NCI-H1048 (cell line): ENCODE measurements at regions not wholly inside any gene's neighbourhood (a gene's known extent, or its start where the extent isn't known, plus 50 kb on each side); places are given as distances from the start of the nearest gene placed in this dataset.
"Not testable (repeated sequence)": the region's sequence is repeated elsewhere in the genome, so short reads cannot be mapped to it uniquely, and the experiment has no call there.

Experiments used
- DNase-seq: peaks from one replicate; lab custom pipeline; 2025; lab: John Stamatoyannopoulos, UW

- DNase-seq: no peak
Observed at GRCh38 chr7:27032839-27033238, 63.0 kb downstream of the HOXA1 start.

- DNase-seq: no peak
Observed at GRCh38 chr7:27031289-27032172, 64.3 kb downstream of the HOXA1 start.

GRCh38 chr7:27030393-27031050, 65.3 kb downstream of the HOXA1 start:
- DNase-seq: no peak

GRCh38 chr7:27025270-27025669, 70.5 kb downstream of the HOXA1 start:
- no peak for DNase-seq

- DNase-seq: no peak
Observed at GRCh38 chr7:27010068-27010467, 85.7 kb downstream of the HOXA1 start.

- DNase-seq: no peak
Observed at GRCh38 chr7:27000496-27000895, 95.3 kb downstream of the HOXA1 start.

- not testable (repeated sequence) for DNase-seq
Observed at GRCh38 chr7:26998284-26998683, 97.5 kb downstream of the HOXA1 start.

GRCh38 chr7:26995666-26996065, 100.1 kb downstream of the HOXA1 start:
- DNase-seq: no peak

GRCh38 chr7:26993816-26994810, 101.7 kb downstream of the HOXA1 start:
- DNase-seq: no peak

- no peak for DNase-seq
Observed at GRCh38 chr7:26992670-26993069, 103.1 kb downstream of the HOXA1 start.

- no peak for DNase-seq
Observed at GRCh38 chr7:26991796-26992195, 104.0 kb downstream of the HOXA1 start.

- no peak for DNase-seq
Observed at GRCh38 chr7:26989897-26990670, 105.7 kb downstream of the HOXA1 start.

- DNase-seq: no peak
Observed at GRCh38 chr7:26988836-26989374, 106.9 kb downstream of the HOXA1 start.

- DNase-seq: no peak
Observed at GRCh38 chr7:26987338-26987737, 108.5 kb downstream of the HOXA1 start.

GRCh38 chr7:26978146-26978545, 113.8 kb upstream of the SKAP2 start:
- no peak for DNase-seq

GRCh38 chr7:26976840-26977239, 112.5 kb upstream of the SKAP2 start:
- DNase-seq: no peak

- DNase-seq: not testable (repeated sequence)
Observed at GRCh38 chr7:26971924-26972323, 107.5 kb upstream of the SKAP2 start.

GRCh38 chr7:26965724-26966123, 101.3 kb upstream of the SKAP2 start:
- no peak for DNase-seq

- DNase-seq: no peak
Observed at GRCh38 chr7:26964156-26964808, 99.9 kb upstream of the SKAP2 start.

GRCh38 chr7:26959290-26959689, 94.9 kb upstream of the SKAP2 start:
- DNase-seq: no peak

GRCh38 chr7:26958834-26959233, 94.4 kb upstream of the SKAP2 start:
- no peak for DNase-seq
